ENCODE measurements at regions not wholly inside any gene's neighbourhood (a gene's known extent, or its start where the extent isn't known, plus 50 kb on each side); places are given as distances from the start of the nearest gene placed in this dataset.

DNA sequence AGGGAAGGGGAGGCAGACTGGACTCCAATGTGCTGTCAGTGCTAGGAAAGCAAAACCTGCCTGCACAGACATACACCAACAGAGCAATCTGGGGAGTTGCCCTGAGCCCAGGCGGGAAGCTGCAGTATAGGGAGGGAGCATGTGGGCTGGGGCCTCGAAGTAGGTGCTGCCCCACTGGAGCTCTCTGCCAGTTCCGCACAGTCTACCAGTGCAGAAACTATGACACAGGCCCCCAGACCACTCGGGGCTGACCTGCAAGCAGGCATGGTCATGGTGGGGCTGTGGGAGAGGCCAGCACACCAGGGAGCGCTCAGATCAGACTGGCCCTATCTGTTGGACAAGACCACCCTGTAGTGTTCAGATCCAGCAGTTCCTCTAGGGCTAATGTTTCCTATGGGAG is 344.1 kb upstream of the TRAM1L1 start:
- H4K20me1 ChIP-seq (ENCODE audit: control insufficient read depth, insufficient read depth, insufficient read length) = no peaks in the 10 kb centered on the region
- H3K4ac ChIP-seq (ENCODE audit: low read depth, low read length) = no peak overlapping the region
- H3K56ac ChIP-seq (ENCODE audit: insufficient read length, low read depth, low read length) = no peak overlapping the region
- H4K8ac ChIP-seq (replicated peaks; ENCODE audit: insufficient read length, low read depth, low read length) = no peak overlapping the region
- no peak overlapping the region for H2BK120ac ChIP-seq (ENCODE audit: low read depth, low read length, poor library complexity, severe bottlenecking)
- no peak overlapping the region for H2AK5ac ChIP-seq (ENCODE audit: insufficient read length, low read length)
- no peaks in the 10 kb centered on the region for H3K9me3 ChIP-seq (ENCODE audit: control insufficient read depth, low read depth, low read length)
- H2BK12ac ChIP-seq (ENCODE audit: insufficient read length, low read depth, low read length) = no peak overlapping the region
- no peak overlapping the region for H2BK20ac ChIP-seq (ENCODE audit: low read depth, low read length, poor library complexity, severe bottlenecking)
- no peak for TF ChIP-seq CTCF (conservative IDR thresholded peaks at IDR 0.05)
- no peak overlapping the region for H3K4me2 ChIP-seq (ENCODE audit: insufficient read depth, insufficient read length, low read length)
- H3K23ac ChIP-seq (ENCODE audit: insufficient read length, low read depth, low read length) = no peak overlapping the region
- H3K9ac ChIP-seq (ENCODE audit: extremely low read depth, insufficient read length, low read length) = no peak overlapping the region
- H2BK15ac ChIP-seq (ENCODE audit: low read depth, low read length) = no peak overlapping the region
- H3K27ac ChIP-seq (ENCODE audit: insufficient read length, low read depth, low read length) = no peak overlapping the region
- H4K91ac ChIP-seq (ENCODE audit: insufficient read length, low read depth, low read length) = no peak overlapping the region
- H2AFZ ChIP-seq (ENCODE audit: low read length) = no peak overlapping the region
- H2BK5ac ChIP-seq (ENCODE audit: insufficient read length, low read length) = no peak overlapping the region
- Mint-ChIP-seq H3K4me1 (no peaks in the 10 kb centered on the region), H3K4me3 (no peak overlapping the region), H3K9me3 (peaks cover 6 to 8% of the 10 kb centered on the region in 2 experiments), H3K27me3 (ENCODE audit: low read depth) (no peaks in the 10 kb centered on the region; the same call in 1 of the 2 replicates), H3K36me3 (ENCODE audit: insufficient read depth in 1 of 3, low read depth in 3 of 3) (peaks cover 0 to 9% (median 7%) of the 10 kb centered on the region in 3 experiments; a peak in 3 of 7 replicates), H3K27ac (no peak overlapping the region)
- H3K79me1 ChIP-seq (ENCODE audit: insufficient read depth, low read depth, low read length, poor library complexity, severe bottlenecking) = no peaks in the 10 kb centered on the region
- no peak overlapping the region for H4K5ac ChIP-seq (ENCODE audit: insufficient read length, low read depth, low read length)
- H3K27me3 ChIP-seq (ENCODE audit: insufficient read depth, low read length) = no peaks in the 10 kb centered on the region
- H3K23me2 ChIP-seq (ENCODE audit: insufficient read length, low read depth, low read length, poor library complexity, severe bottlenecking) = no peaks in the 10 kb centered on the region
- no peak overlapping the region for H3K18ac ChIP-seq (ENCODE audit: insufficient read length, low read depth, low read length)
- WGBS (ENCODE audit: extremely low coverage, insufficient read length, low lambda C conversion rate) = no CpG with 5 or more reads among the region's 5 CpGs
- H3T11ph ChIP-seq (ENCODE audit: low read length) = no peak overlapping the region
- no peak for DNase-seq
- H3K79me2 ChIP-seq (ENCODE audit: insufficient read depth, low read length) = no peaks in the 10 kb centered on the region
- H3K4me1 ChIP-seq (ENCODE audit: insufficient read depth, low read length) = no peaks in the 10 kb centered on the region
- no peak overlapping the region for H3K14ac ChIP-seq (ENCODE audit: insufficient read depth, low read length)

All from H9 (cell line).